GM19351 (cell line): ENCODE measurements at regions not wholly inside any gene's neighbourhood (a gene's known extent, or its start where the extent isn't known, plus 50 kb on each side); places are given as distances from the start of the nearest gene placed in this dataset.

Source experiments
- ATAC-seq: cut with Tn5 transposase; IDR thresholded peaks from one replicate; pipeline ENCODE4 v1.9.1; 2021; ENCODE audit warnings: mild to moderate bottlenecking, moderate library complexity; ENCODE audit not compliant: unreplicated experiment

DNA sequence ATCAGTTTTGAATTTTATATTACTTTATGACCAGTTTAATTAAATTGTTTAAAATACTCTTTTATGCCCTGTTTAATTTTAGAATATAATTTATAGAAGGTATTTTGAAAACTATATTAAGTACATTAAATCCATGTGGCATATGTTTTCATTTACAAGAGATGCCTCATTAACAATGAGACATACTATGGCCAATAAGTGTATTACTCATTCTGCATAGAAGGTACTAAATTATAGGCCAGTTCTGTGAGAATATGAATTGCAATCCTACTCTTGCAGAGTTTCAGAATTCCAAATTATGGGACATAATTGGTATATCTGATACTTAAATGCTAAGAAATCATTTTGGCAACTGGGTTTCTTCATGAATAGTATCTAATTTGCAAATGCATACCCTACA is 951.1 kb downstream of the FAT4 start:
- no peak for ATAC-seq

DNA sequence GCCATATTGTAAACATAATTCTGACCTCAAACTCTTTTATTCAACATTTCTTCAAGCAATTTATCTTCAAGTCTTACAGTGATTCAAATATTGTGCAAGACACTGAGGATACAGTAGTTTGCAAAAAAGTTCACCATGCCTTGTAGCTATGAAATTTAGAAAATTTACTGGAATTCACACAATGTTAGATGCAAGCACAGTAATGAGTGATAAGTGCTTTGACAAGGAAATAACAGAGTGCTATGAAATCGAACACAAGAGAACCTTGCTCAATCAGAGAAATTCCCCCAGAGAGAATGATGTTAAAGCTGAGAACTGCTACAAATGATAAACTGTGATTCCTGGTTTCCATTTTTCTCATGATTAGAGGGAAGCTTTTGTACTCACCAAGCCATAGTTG is 952.9 kb downstream of the FAT4 start:
- no peak for ATAC-seq

GRCh38 chr4:126268106-126268505 is 953.4 kb downstream of the FAT4 start:
- ATAC-seq = no peak

- ATAC-seq = no peak
Measured at GRCh38 chr4:126269106-126269505, 954.4 kb downstream of the FAT4 start.

- no peak for ATAC-seq
Measured at GRCh38 chr4:126271292-126271691, 956.5 kb downstream of the FAT4 start.

- no peak for ATAC-seq
Measured at GRCh38 chr4:126273746-126274145, 959.0 kb downstream of the FAT4 start.

DNA sequence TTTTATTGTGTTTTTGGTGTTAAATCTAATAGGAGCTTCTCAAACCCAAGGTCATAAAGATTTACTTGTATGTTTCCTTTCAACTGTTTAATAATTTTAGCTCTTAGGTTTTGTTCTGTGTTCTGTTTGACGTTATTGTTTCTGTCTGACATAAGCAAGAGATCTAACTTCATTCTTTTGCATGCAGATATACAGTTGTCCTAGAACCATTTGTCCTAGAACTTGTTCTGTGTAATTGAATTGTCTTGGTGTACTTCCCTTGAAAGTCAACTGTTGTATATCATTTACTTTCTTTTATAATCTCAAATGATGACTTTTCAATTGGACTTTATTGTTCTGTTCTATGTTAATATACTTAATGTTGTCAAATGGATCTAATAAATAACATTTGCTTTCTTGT is 977.1 kb downstream of the FAT4 start:
- no peak for ATAC-seq

- no peak for ATAC-seq
Measured at GRCh38 chr4:126298271-126298670, 983.5 kb downstream of the FAT4 start.

- no peak for ATAC-seq
Measured at GRCh38 chr4:126306152-126306869, 991.6 kb downstream of the FAT4 start.

DNA sequence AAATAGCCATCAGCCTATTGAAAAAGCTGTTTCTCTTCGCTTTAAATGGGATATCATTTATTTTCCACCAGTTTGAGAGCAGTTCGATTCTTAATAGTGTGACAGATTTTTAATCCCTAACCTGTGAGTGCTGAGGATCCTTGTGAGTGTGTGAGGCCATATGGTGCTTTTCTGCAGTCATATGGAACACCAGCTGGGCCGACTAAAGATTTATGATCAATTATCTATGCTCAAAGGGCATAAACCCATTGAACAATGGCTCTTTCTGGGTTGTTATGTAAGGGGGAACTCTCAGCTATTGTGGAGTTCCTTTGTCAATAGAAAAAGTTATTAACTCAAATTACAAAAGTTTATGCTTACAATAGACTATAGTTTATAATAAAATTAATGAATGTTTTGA is 1003.6 kb downstream of the FAT4 start:
- no peak for ATAC-seq

GRCh38 chr4:126328914-126329313 is 1014.2 kb downstream of the FAT4 start:
- no peak for ATAC-seq

DNA sequence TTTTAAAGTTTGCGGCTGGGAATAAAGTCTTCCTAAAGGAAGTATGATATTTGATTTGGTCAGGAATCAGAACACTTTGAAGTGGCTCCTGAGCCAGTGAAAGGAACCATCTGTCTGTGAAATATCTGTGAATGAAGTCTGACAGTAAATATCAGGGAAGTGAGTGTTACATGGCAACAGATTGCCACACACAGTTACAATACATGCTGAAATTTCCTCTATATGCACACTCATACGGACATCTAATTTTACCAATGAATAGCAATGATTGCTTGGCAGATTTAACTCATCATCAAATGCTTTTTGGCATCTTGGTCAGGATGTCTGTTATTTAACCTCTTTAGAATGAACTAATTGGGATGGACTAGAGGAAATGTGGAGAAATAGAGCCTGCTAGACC is 1023.8 kb downstream of the FAT4 start:
- no peak for ATAC-seq

GRCh38 chr4:126341927-126342326 is 1027.2 kb downstream of the FAT4 start:
- no peak for ATAC-seq

- no peak for ATAC-seq
Measured at GRCh38 chr4:126344472-126344871, 1029.7 kb downstream of the FAT4 start.

DNA sequence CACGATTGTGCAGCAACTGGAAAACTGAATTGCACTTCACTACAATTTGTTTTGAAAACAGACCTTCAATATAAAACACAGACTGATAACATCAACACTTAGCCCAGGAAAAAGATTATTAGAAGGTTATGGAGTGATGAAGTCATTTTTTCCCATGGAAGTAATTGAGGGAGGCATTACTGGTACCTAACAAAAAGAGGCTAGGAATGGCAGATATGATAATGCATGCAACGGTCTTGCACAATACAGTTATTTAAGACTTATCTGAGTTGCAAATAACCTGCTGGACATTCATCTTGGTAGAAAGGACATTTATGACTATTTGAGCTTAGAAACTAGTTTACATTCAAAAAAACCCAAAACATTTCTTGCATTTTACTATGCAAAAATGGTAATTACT is 1031.9 kb downstream of the FAT4 start:
- no peak for ATAC-seq

- ATAC-seq = no peak
Measured at GRCh38 chr4:126354784-126355183, 1040.0 kb downstream of the FAT4 start.

GRCh38 chr4:126358041-126358440 is 1043.3 kb downstream of the FAT4 start:
- ATAC-seq = no peak

DNA sequence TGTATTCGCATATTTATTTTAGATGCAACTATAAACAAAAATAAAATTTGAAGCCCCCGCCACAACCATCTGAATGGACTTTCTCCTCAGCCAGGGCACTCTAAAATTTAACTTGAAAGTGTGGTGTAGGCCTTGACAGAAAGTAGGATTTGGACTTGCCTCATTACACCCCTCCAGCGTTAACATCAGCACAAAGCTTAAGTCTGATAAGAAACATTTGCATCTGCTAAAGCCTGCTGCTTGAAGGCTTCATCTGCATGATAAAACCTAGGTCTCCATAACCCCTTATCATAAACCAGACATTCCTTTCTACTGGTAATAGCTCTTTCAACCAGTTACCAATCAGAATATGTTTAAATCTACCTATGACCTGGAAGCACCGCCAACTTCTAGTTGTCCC is 1046.5 kb downstream of the FAT4 start:
- ATAC-seq = no peak

DNA sequence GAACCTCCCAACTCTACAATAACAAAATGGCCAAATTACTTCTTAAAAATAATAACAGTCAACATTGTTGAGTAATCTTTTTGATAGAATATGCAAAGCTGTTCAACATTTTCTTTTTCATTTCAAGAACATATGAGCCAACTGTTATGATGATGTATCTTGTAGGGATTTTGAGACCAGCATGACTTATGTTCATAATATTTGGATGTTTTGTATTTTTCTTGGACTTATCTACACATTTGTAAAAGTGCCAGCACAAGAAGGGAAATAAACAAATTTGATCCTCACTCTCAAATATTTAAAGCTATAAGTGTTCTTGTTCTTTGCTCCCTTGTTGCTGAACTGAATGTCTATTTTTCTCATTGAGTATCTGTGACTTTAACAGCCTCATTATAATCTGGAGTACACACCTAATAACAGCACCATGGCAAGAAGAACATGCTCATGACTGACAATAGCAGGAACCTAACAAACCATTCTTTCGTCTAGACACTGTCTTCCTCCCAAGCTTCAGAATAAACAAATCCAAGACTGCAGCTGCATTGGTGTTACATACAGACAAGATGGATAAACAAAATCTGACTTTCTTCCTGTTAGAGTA is 1049.7 kb downstream of the FAT4 start:
- no peak for ATAC-seq

GRCh38 chr4:126369076-126369475 is 1054.3 kb downstream of the FAT4 start:
- no peak for ATAC-seq

DNA sequence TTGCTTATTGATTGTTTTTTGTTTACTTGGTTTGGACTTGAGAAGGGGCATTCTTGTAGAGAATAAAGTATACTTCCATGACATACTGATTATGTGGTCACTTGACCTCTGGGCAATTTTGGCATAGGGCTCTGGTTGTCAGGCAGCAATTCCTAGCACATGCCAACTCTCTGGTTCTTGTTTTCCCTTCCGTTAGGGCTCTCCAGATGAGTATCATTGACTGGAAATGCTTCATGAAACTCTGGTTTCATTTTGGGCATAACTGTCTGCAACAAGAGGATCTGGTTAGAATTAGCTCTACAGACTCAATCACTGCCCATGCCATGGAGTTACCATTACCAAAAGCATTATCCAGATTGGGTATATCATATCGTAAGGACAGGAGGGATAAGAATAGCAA is 1057.9 kb downstream of the FAT4 start:
- no peak for ATAC-seq

DNA sequence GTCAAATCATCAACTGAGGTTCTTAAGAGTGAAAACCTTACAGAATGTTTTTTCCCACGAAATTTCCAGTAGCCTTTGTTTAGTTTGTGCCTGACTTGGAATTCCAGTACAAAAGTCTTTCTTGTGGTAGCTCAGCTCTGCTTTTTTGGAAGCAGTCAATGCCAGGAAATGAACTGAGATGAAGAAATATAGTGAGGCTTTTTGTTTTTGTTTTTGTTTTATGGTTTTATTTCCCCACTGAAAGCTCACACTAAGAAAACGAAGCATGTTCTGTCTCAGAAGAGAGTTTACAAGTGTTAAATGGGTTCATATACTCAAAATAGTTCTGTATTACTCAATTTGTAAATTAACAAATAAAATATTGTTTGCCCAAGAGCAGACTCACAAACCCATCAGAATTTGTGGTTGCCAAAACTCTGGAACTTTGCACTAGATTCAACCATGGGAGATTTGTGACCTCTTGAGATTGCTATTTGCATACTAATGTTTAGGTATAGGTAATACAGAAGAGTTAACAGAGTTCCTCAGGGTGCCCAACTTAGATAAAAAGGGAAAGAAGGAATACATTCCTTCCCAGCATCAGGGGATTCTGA is 1060.8 kb downstream of the FAT4 start:
- ATAC-seq = no peak

DNA sequence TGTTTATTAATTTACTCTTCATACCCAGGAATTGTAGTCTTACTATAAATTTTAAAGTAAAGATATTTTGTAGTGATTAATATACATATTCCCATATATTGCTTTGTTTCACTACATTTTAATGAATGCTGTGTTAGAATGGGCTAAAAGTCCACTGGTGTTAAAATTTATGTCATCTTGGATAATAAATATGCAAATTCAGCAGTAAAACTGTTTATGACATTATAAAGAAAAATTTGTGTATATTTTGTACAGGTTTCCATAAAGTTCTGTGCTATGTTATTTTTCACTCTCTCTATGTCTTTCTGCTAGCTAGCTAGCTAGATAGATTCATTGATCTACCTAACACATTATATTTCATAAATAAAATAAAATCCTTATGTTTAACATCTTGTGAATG is 1071.2 kb downstream of the FAT4 start:
- no peak for ATAC-seq
